ENCODE measurements at regions not wholly inside any gene's neighbourhood (a gene's known extent, or its start where the extent isn't known, plus 50 kb on each side); places are given as distances from the start of the nearest gene placed in this dataset.

DNA sequence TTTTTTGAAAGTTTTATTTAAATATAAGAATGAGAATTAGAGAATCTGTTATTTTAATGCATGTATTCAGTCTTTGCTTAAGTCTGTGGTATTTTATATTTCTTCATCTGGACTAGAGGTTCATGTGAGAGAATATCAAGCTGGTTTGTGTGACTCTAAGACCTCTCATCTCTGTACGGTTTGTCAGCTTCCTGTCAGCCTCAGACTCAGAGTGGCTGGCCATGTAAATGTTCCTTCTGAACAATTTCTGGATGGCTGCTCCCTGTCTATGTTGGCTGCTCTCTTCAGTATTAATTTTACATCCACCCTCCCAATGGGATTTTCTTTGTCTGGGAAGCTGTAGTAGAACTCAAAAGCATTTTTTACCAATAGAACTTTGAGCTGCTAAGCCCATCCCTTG is 225.3 kb upstream of the THUMPD2 start:
- Histone ChIP-seq H3K27me3 (no peaks in the 10 kb centered on the region), H3K4me1 (replicated peaks in 1 of 2) (no peaks in the 10 kb centered on the region), H3K4me3 (no peak overlapping the region), H3K27ac (no peak overlapping the region), H3K36me3 (replicated peaks in 1 of 2) (no peaks in the 10 kb centered on the region), H3K9me3 (replicated peaks in 1 of 3) (no peaks in the 10 kb centered on the region)
- intact Hi-C loops (cut with DNase I), result no loop called here
- no peak for TF ChIP-seq POLR2A (IDR thresholded peaks at IDR 0.05)
- TF ChIP-seq, protein P1, sequence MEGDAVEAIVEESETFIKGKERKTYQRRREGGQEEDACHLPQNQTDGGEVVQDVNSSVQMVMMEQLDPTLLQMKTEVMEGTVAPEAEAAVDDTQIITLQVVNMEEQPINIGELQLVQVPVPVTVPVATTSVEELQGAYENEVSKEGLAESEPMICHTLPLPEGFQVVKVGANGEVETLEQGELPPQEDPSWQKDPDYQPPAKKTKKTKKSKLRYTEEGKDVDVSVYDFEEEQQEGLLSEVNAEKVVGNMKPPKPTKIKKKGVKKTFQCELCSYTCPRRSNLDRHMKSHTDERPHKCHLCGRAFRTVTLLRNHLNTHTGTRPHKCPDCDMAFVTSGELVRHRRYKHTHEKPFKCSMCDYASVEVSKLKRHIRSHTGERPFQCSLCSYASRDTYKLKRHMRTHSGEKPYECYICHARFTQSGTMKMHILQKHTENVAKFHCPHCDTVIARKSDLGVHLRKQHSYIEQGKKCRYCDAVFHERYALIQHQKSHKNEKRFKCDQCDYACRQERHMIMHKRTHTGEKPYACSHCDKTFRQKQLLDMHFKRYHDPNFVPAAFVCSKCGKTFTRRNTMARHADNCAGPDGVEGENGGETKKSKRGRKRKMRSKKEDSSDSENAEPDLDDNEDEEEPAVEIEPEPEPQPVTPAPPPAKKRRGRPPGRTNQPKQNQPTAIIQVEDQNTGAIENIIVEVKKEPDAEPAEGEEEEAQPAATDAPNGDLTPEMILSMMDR (IDR thresholded peaks at IDR 0.05), result no peak
- DNase-seq, result no peak
- WGBS, 4 donors, result 22 to 39% (median 30%) methylated on average over 1 of the region's 1 CpG

GRCh38 chr2:40002339-40002738 is 223.3 kb upstream of the THUMPD2 start:
- TF ChIP-seq POLR2A (IDR thresholded peaks at IDR 0.05), result no peak
- TF ChIP-seq, protein P1 (IDR thresholded peaks at IDR 0.05), result no peak
- intact Hi-C loops (cut with DNase I), result no loop called here
- H3K36me3 ChIP-seq (replicated peaks in 1 of 2), result no peaks in the 10 kb centered on the region
- WGBS, 4 donors, result 80 to 90% (median 86%) methylated on average over 3 of the region's 3 CpGs
- no peak for DNase-seq
- no peaks in the 10 kb centered on the region for H3K9me3 ChIP-seq (replicated peaks in 1 of 3)
- H3K27me3 ChIP-seq, result no peaks in the 10 kb centered on the region
- H3K27ac ChIP-seq, result no peak overlapping the region
- H3K4me1 ChIP-seq (replicated peaks in 1 of 2), result no peaks in the 10 kb centered on the region
- no peak overlapping the region for H3K4me3 ChIP-seq

- H3K27me3 ChIP-seq, result no peaks in the 10 kb centered on the region
- H3K9me3 ChIP-seq (replicated peaks in 1 of 3), result no peaks in the 10 kb centered on the region
- no peak overlapping the region for H3K4me3 ChIP-seq
- intact Hi-C loops (cut with DNase I), result no loop called here
- H3K27ac ChIP-seq, result no peak overlapping the region
- no peaks in the 10 kb centered on the region for H3K4me1 ChIP-seq (replicated peaks in 1 of 2)
- TF ChIP-seq POLR2A (IDR thresholded peaks at IDR 0.05), result no peak
- TF ChIP-seq, protein P1 (IDR thresholded peaks at IDR 0.05), result no peak
- WGBS, 4 donors, result 75 to 81% (median 77%) methylated on average over 4 of the region's 4 CpGs
- DNase-seq, result no peak
- H3K36me3 ChIP-seq (replicated peaks in 1 of 2), result no peaks in the 10 kb centered on the region
Observed at GRCh38 chr2:39999864-40000263, 220.8 kb upstream of the THUMPD2 start.

DNA sequence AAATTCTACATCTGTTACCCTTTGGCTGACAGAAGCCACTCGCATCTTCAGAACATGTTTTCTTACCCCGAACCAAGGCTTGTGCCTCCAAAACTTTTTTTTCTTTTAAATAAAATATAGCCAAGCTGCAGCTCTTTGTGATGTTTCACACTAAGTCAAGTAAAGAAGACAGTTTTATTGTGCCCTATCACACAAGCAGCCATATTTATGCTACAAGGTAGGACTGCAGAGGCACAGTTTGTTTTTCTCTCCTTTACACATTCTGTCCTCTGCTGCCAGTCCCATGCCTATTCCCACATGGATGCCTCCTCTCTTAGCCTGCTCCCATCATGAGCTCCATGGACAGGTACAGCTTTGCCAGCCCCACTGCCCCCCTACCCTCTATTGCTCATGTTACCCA is 219.6 kb upstream of the THUMPD2 start:
- WGBS, 4 donors, result 63 to 68% (median 66%) methylated on average over 2 of the region's 2 CpGs
- H3K27me3 ChIP-seq, result no peaks in the 10 kb centered on the region
- no peaks in the 10 kb centered on the region for H3K36me3 ChIP-seq (replicated peaks in 1 of 2)
- no peak overlapping the region for H3K27ac ChIP-seq
- no peak overlapping the region for H3K4me3 ChIP-seq
- TF ChIP-seq POLR2A (IDR thresholded peaks at IDR 0.05), result no peak
- TF ChIP-seq, protein P1 (IDR thresholded peaks at IDR 0.05), result no peak
- no peak for DNase-seq
- H3K9me3 ChIP-seq (replicated peaks in 1 of 3), result no peaks in the 10 kb centered on the region
- intact Hi-C loops (cut with DNase I), result no loop called here
- H3K4me1 ChIP-seq (replicated peaks in 1 of 2), result no peaks in the 10 kb centered on the region

Measured in adrenal gland (tissue), 9 donors.